ENCODE measurements at regions not wholly inside any gene's neighbourhood (a gene's known extent, or its start where the extent isn't known, plus 50 kb on each side); places are given as distances from the start of the nearest gene placed in this dataset.

- Histone ChIP-seq H3K27ac (no peak overlapping the region), H3K4me3 (no peak overlapping the region)
- no peak for TF ChIP-seq CTCF (IDR thresholded peaks at IDR 0.05)
- DNase-seq (ENCODE audit: low spot score) = no peak
Measured at GRCh38 chr16:86798247-86799041, 220.1 kb downstream of the FOXL1 start.

- no peak for TF ChIP-seq CTCF (IDR thresholded peaks at IDR 0.05)
- Histone ChIP-seq H3K4me3 (no peak overlapping the region), H3K27ac (no peak overlapping the region)
- no peak for DNase-seq (ENCODE audit: low spot score)
Measured at GRCh38 chr16:86799367-86799766, 221.0 kb downstream of the FOXL1 start.

GRCh38 chr16:86800894-86801293 is 222.5 kb downstream of the FOXL1 start:
- no peak for DNase-seq (ENCODE audit: low spot score)
- no peak for TF ChIP-seq CTCF (IDR thresholded peaks at IDR 0.05)
- Histone ChIP-seq H3K4me3 (no peak overlapping the region), H3K27ac (no peak overlapping the region)

- no peak overlapping the region for H3K4me3 ChIP-seq
- H3K27ac ChIP-seq = no peak overlapping the region
- no peak for DNase-seq (ENCODE audit: low spot score)
- TF ChIP-seq CTCF (IDR thresholded peaks at IDR 0.05) = no peak
Measured at GRCh38 chr16:86802013-86802412, 223.7 kb downstream of the FOXL1 start.

- DNase-seq (ENCODE audit: low spot score) = no peak
Measured at GRCh38 chr16:86805188-86805587, 226.8 kb downstream of the FOXL1 start.

GRCh38 chr16:86806181-86806837 is 228.0 kb downstream of the FOXL1 start:
- no peak for DNase-seq (ENCODE audit: low spot score)
- TF ChIP-seq CTCF (IDR thresholded peaks at IDR 0.05) = no peak
- H3K27ac ChIP-seq = no peak overlapping the region
- no peak overlapping the region for H3K4me3 ChIP-seq

More at GRCh38 chr16:86805188-86805587, 226.8 kb downstream of the FOXL1 start:
- no peak for TF ChIP-seq CTCF (IDR thresholded peaks at IDR 0.05)
- no peak overlapping the region for H3K4me3 ChIP-seq
- H3K27ac ChIP-seq = no peak overlapping the region

All from coronary artery (tissue), 2 donors.